ENCODE measurements at regions not wholly inside any gene's neighbourhood (a gene's known extent, or its start where the extent isn't known, plus 50 kb on each side); places are given as distances from the start of the nearest gene placed in this dataset.

GRCh38 chr10:8318956-8319355 is 264.5 kb downstream of the GATA3 start:
- no peaks in the 10 kb centered on the region for H3K27me3 ChIP-seq (ENCODE audit: control insufficient read depth in 1 of 2, insufficient read depth in 2 of 2, low read length in 2 of 2)
- H3K4me3 ChIP-seq (ENCODE audit: low read depth in 1 of 2, low read length in 2 of 2): no peak overlapping the region
- H3K9me3 ChIP-seq (ENCODE audit: control insufficient read depth in 2 of 2, insufficient read depth in 1 of 2, low read depth in 1 of 2, low read length in 1 of 2): no peaks in the 10 kb centered on the region
- 93 to 96% methylated on average over 2 of the region's 2 CpGs for WGBS, 2 donors
- no peaks in the 10 kb centered on the region for H3K4me1 ChIP-seq (ENCODE audit: control insufficient read depth in 2 of 2, insufficient read depth in 2 of 2, low read length in 1 of 2)
- no peak overlapping the region for H3K27ac ChIP-seq (ENCODE audit: low read depth in 2 of 2, low read length in 1 of 2)
- no peaks in the 10 kb centered on the region for H3K36me3 ChIP-seq (ENCODE audit: control insufficient read depth in 2 of 2, insufficient read depth in 2 of 2, low read length in 1 of 2)

- no peaks in the 10 kb centered on the region for H3K27me3 ChIP-seq (ENCODE audit: control insufficient read depth in 1 of 2, insufficient read depth in 2 of 2, low read length in 2 of 2)
- no peak overlapping the region for H3K27ac ChIP-seq (ENCODE audit: low read depth in 2 of 2, low read length in 1 of 2)
- H3K4me1 ChIP-seq (ENCODE audit: control insufficient read depth in 2 of 2, insufficient read depth in 2 of 2, low read length in 1 of 2): no peaks in the 10 kb centered on the region
- no peaks in the 10 kb centered on the region for H3K9me3 ChIP-seq (ENCODE audit: control insufficient read depth in 2 of 2, insufficient read depth in 1 of 2, low read depth in 1 of 2, low read length in 1 of 2)
- H3K4me3 ChIP-seq (ENCODE audit: low read depth in 1 of 2, low read length in 2 of 2): no peak overlapping the region
- H3K36me3 ChIP-seq (ENCODE audit: control insufficient read depth in 2 of 2, insufficient read depth in 2 of 2, low read length in 1 of 2): no peaks in the 10 kb centered on the region
These were observed 265.2 kb downstream of the GATA3 start for GRCh38 chr10:8319704-8320103.

- Histone ChIP-seq H3K36me3 (ENCODE audit: control insufficient read depth in 2 of 2, insufficient read depth in 2 of 2, low read length in 1 of 2) (no peaks in the 10 kb centered on the region), H3K27me3 (ENCODE audit: control insufficient read depth in 1 of 2, insufficient read depth in 2 of 2, low read length in 2 of 2) (no peaks in the 10 kb centered on the region), H3K9me3 (ENCODE audit: control insufficient read depth in 2 of 2, insufficient read depth in 1 of 2, low read depth in 1 of 2, low read length in 1 of 2) (no peaks in the 10 kb centered on the region), H3K27ac (ENCODE audit: low read depth in 2 of 2, low read length in 1 of 2) (no peak overlapping the region), H3K4me1 (ENCODE audit: control insufficient read depth in 2 of 2, insufficient read depth in 2 of 2, low read length in 1 of 2) (no peaks in the 10 kb centered on the region), H3K4me3 (ENCODE audit: low read depth in 1 of 2, low read length in 2 of 2) (no peak overlapping the region)
- WGBS, 2 donors: 75 to 81% methylated on average over 2 of the region's 2 CpGs
These were observed 267.5 kb downstream of the GATA3 start for GRCh38 chr10:8321990-8322389.

- WGBS, 2 donors: 32 to 38% methylated on average over 3 of the region's 3 CpGs
These were observed 269.1 kb downstream of the GATA3 start for GRCh38 chr10:8323428-8324054.

GRCh38 chr10:8325024-8325980 is 270.8 kb downstream of the GATA3 start:
- Histone ChIP-seq H3K4me1 (ENCODE audit: control insufficient read depth in 2 of 2, insufficient read depth in 2 of 2, low read length in 1 of 2) (no peaks in the 10 kb centered on the region), H3K27ac (ENCODE audit: low read depth in 2 of 2, low read length in 1 of 2) (no peak overlapping the region), H3K36me3 (ENCODE audit: control insufficient read depth in 2 of 2, insufficient read depth in 2 of 2, low read length in 1 of 2) (no peaks in the 10 kb centered on the region), H3K27me3 (ENCODE audit: control insufficient read depth in 1 of 2, insufficient read depth in 2 of 2, low read length in 2 of 2) (no peaks in the 10 kb centered on the region), H3K9me3 (ENCODE audit: control insufficient read depth in 2 of 2, insufficient read depth in 1 of 2, low read depth in 1 of 2, low read length in 1 of 2) (no peaks in the 10 kb centered on the region), H3K4me3 (ENCODE audit: low read depth in 1 of 2, low read length in 2 of 2) (no peak overlapping the region)
- WGBS, 2 donors: 68 to 76% methylated on average over 6 of the region's 6 CpGs

More at GRCh38 chr10:8323428-8324054, 269.1 kb downstream of the GATA3 start:
- Histone ChIP-seq H3K27me3 (ENCODE audit: control insufficient read depth in 1 of 2, insufficient read depth in 2 of 2, low read length in 2 of 2) (no peaks in the 10 kb centered on the region), H3K4me3 (ENCODE audit: low read depth in 1 of 2, low read length in 2 of 2) (no peak overlapping the region), H3K9me3 (ENCODE audit: control insufficient read depth in 2 of 2, insufficient read depth in 1 of 2, low read depth in 1 of 2, low read length in 1 of 2) (no peaks in the 10 kb centered on the region), H3K27ac (ENCODE audit: low read depth in 2 of 2, low read length in 1 of 2) (no peak overlapping the region), H3K4me1 (ENCODE audit: control insufficient read depth in 2 of 2, insufficient read depth in 2 of 2, low read length in 1 of 2) (no peaks in the 10 kb centered on the region), H3K36me3 (ENCODE audit: control insufficient read depth in 2 of 2, insufficient read depth in 2 of 2, low read length in 1 of 2) (no peaks in the 10 kb centered on the region)

GRCh38 chr10:8326396-8327139 is 272.1 kb downstream of the GATA3 start:
- no peak overlapping the region for H3K27ac ChIP-seq (ENCODE audit: low read depth in 2 of 2, low read length in 1 of 2)
- 72 to 76% methylated on average over 18 of the region's 18 CpGs for WGBS, 2 donors
- H3K4me1 ChIP-seq (ENCODE audit: control insufficient read depth in 2 of 2, insufficient read depth in 2 of 2, low read length in 1 of 2): no peaks in the 10 kb centered on the region
- no peaks in the 10 kb centered on the region for H3K9me3 ChIP-seq (ENCODE audit: control insufficient read depth in 2 of 2, insufficient read depth in 1 of 2, low read depth in 1 of 2, low read length in 1 of 2)
- no peak overlapping the region for H3K4me3 ChIP-seq (ENCODE audit: low read depth in 1 of 2, low read length in 2 of 2)
- no peaks in the 10 kb centered on the region for H3K27me3 ChIP-seq (ENCODE audit: control insufficient read depth in 1 of 2, insufficient read depth in 2 of 2, low read length in 2 of 2)
- no peaks in the 10 kb centered on the region for H3K36me3 ChIP-seq (ENCODE audit: control insufficient read depth in 2 of 2, insufficient read depth in 2 of 2, low read length in 1 of 2)

GRCh38 chr10:8327140-8327423 is 272.6 kb downstream of the GATA3 start:
- Histone ChIP-seq H3K36me3 (ENCODE audit: control insufficient read depth in 2 of 2, insufficient read depth in 2 of 2, low read length in 1 of 2) (no peaks in the 10 kb centered on the region), H3K27ac (ENCODE audit: low read depth in 2 of 2, low read length in 1 of 2) (no peak overlapping the region), H3K27me3 (ENCODE audit: control insufficient read depth in 1 of 2, insufficient read depth in 2 of 2, low read length in 2 of 2) (no peaks in the 10 kb centered on the region), H3K9me3 (ENCODE audit: control insufficient read depth in 2 of 2, insufficient read depth in 1 of 2, low read depth in 1 of 2, low read length in 1 of 2) (no peaks in the 10 kb centered on the region), H3K4me1 (ENCODE audit: control insufficient read depth in 2 of 2, insufficient read depth in 2 of 2, low read length in 1 of 2) (no peaks in the 10 kb centered on the region), H3K4me3 (ENCODE audit: low read depth in 1 of 2, low read length in 2 of 2) (no peak overlapping the region)
- WGBS, 2 donors: 61 to 65% methylated on average over 1 of the region's 1 CpG

GRCh38 chr10:8331387-8331786 is 276.9 kb downstream of the GATA3 start:
- H3K4me1 ChIP-seq (ENCODE audit: control insufficient read depth in 2 of 2, insufficient read depth in 2 of 2, low read length in 1 of 2): no peaks in the 10 kb centered on the region
- no peak overlapping the region for H3K4me3 ChIP-seq (ENCODE audit: low read depth in 1 of 2, low read length in 2 of 2)
- H3K9me3 ChIP-seq (ENCODE audit: control insufficient read depth in 2 of 2, insufficient read depth in 1 of 2, low read depth in 1 of 2, low read length in 1 of 2): no peaks in the 10 kb centered on the region
- no peak overlapping the region for H3K27ac ChIP-seq (ENCODE audit: low read depth in 2 of 2, low read length in 1 of 2)
- WGBS, 2 donors: 73 to 74% methylated on average over 14 of the region's 14 CpGs
- H3K27me3 ChIP-seq (ENCODE audit: control insufficient read depth in 1 of 2, insufficient read depth in 2 of 2, low read length in 2 of 2): no peaks in the 10 kb centered on the region
- H3K36me3 ChIP-seq (ENCODE audit: control insufficient read depth in 2 of 2, insufficient read depth in 2 of 2, low read length in 1 of 2): no peaks in the 10 kb centered on the region

GRCh38 chr10:8331896-8332729 is 277.6 kb downstream of the GATA3 start:
- Histone ChIP-seq H3K27me3 (ENCODE audit: control insufficient read depth in 1 of 2, insufficient read depth in 2 of 2, low read length in 2 of 2) (no peaks in the 10 kb centered on the region), H3K4me3 (ENCODE audit: low read depth in 1 of 2, low read length in 2 of 2) (peak overlapping the region in 1 of 2 donors; percentile 9)

More at GRCh38 chr10:8331896-8332729, 277.6 kb downstream of the GATA3 start:
- 3% methylated on average over 34 of the region's 34 CpGs for WGBS, 2 donors
- Histone ChIP-seq H3K27ac (ENCODE audit: low read depth in 2 of 2, low read length in 1 of 2) (peak overlapping the region in 1 of 2 donors; percentile 21), H3K4me1 (ENCODE audit: control insufficient read depth in 2 of 2, insufficient read depth in 2 of 2, low read length in 1 of 2) (no peaks in the 10 kb centered on the region), H3K9me3 (ENCODE audit: control insufficient read depth in 2 of 2, insufficient read depth in 1 of 2, low read depth in 1 of 2, low read length in 1 of 2) (no peaks in the 10 kb centered on the region), H3K36me3 (ENCODE audit: control insufficient read depth in 2 of 2, insufficient read depth in 2 of 2, low read length in 1 of 2) (no peaks in the 10 kb centered on the region)

Data from esophagus (tissue), 2 donors.